Fibroblast of lung (primary cell): ENCODE measurements at regions not wholly inside any gene's neighbourhood (a gene's known extent, or its start where the extent isn't known, plus 50 kb on each side); places are given as distances from the start of the nearest gene placed in this dataset.

Experiments
- CTCF ChIP-seq, 2 donors: IDR thresholded peaks in 1 of 2; conservative IDR thresholded peaks in 1 of 2; 1 replicate in 1 of 2; 2 replicates in 1 of 2; pipeline ENCODE4 v1.5.1; 2011 to 2012; ENCODE audit warnings: low read length in 2 of 2, control low read depth in 1 of 2, inconsistent platforms in 1 of 2, low read depth in 1 of 2, mild to moderate bottlenecking in 1 of 2
- EZH2 ChIP-seq: IDR thresholded peaks from 2 replicates; pipeline ENCODE4 v1.5.1; 2012; ENCODE audit warnings: low read length, control low read depth, mild to moderate bottlenecking; ENCODE audit errors: missing control alignments

GRCh38 chr1:222923506-222923905 lies 108.7 kb downstream of the DISP1 start:
- no peak for TF ChIP-seq EZH2
- no peak for TF ChIP-seq CTCF (conservative IDR thresholded peaks at IDR 0.05 in 1 of 2, IDR thresholded peaks at IDR 0.05 in 1 of 2; ENCODE audit: low read depth in 1 of 2, low read length in 2 of 2)
